ENCODE measurements at regions not wholly inside any gene's neighbourhood (a gene's known extent, or its start where the extent isn't known, plus 50 kb on each side); places are given as distances from the start of the nearest gene placed in this dataset.

DNA sequence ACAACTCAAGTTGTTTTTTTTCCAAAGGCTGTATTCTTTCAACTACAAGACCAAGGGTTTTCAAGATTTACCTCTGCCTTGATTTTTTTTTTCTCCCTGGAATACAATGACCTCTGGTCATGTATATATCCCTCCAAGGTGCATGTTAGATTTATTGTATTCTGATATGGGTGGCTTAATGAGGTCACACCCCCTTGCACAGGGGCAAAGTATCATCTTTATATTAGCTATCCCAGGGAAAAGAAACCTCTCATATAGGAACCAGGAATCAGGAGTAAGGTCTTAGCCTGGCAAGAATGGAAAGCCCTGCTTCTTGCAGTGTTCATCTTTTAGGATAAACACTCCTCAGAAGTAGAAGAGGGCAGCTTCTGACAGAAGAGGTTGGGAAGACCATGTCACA is 516.9 kb upstream of the TENM4 start:
- no peak for DNase-seq (ENCODE audit: low spot score)

DNA sequence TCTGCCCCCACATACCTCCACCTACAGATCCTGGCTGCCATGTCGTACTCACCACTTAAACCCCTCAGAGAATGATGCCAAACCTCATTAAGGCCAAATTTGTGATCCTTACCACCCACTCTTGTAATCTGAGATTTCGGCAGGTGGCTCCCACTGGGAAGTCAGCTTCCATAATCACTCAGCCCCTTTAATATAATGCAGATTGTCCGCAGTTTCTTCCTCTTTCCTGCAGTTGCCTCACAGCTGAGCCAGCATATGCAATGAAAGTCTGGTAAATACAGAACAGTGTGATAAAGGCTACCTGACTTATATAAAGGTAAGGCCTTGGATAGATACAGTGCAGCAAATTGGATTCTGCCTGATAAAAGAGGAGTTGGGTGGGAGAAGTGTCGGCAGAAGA is 515.2 kb upstream of the TENM4 start:
- DNase-seq (ENCODE audit: low spot score) = no peak

- no peak for DNase-seq (ENCODE audit: low spot score)
These were observed 512.8 kb upstream of the TENM4 start for GRCh38 chr11:79953629-79954028.

DNA sequence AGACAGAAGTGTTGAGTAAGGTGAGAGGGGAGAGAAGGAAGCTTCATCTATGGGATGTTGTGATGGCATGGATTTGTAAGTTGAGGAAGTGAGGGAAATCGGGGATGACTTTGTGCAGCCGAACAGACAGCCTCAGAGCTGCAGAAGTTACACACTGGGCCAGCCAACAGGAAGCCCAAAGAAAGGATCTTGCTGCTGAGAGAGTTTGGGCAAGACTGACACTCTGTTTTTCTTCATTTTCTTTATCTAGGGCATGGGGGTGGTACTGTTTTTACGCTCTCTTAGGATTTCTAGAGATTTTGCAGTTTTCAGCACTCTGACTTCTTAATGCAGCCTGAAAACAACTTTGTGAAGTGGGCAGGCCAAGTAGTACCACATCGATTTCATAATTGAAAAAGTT is 509.9 kb upstream of the TENM4 start:
- no peak for DNase-seq (ENCODE audit: low spot score)

GRCh38 chr11:79950172-79950571 is 509.3 kb upstream of the TENM4 start:
- DNase-seq (ENCODE audit: low spot score) = no peak

DNA sequence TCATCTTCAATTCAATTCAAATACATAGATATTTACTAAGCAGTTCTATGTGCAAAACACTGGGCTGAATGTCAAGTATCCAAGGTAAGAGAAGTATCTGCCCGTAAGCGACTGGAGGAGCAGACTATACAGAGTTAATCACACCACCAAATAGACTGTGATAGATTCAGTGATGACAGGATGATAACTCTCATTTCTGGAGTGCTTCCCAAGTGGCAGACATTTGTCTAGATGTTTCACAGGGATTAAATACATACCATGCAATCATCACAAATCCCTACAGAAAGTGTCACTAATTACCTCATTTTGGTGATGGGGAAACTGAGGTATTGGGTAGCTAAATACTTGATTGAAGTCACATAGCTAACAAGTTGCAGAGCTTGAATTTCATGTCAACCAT is 508.7 kb upstream of the TENM4 start:
- DNase-seq (ENCODE audit: low spot score) = no peak

- DNase-seq (ENCODE audit: low spot score) = no peak
These were observed 501.8 kb upstream of the TENM4 start for GRCh38 chr11:79942646-79943045.

- DNase-seq (ENCODE audit: low spot score) = no peak
These were observed 501.3 kb upstream of the TENM4 start for GRCh38 chr11:79942090-79942489.

GRCh38 chr11:79940974-79941735 is 500.3 kb upstream of the TENM4 start:
- DNase-seq (ENCODE audit: low spot score) = no peak

GRCh38 chr11:79940165-79940564 is 499.3 kb upstream of the TENM4 start:
- DNase-seq (ENCODE audit: low spot score) = no peak

DNA sequence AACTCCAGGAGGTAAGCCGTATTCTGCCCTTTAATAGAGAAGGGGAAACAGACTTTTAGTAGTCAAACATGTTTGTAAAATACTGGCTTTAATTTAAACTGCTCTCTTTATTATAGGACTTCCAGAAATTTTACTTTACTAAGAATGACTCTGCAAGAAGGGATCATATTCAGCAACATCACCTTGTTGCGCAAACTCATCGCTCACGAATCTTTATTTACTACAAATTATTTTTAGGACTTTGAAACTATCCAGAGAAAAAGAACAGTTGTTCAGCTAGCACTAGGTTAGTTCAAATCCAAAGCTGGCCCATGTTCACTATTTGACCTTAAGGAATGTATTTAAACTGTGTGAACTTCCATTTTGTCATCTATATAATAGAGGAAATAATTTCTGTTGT is 498.3 kb upstream of the TENM4 start:
- no peak for DNase-seq (ENCODE audit: low spot score)

DNA sequence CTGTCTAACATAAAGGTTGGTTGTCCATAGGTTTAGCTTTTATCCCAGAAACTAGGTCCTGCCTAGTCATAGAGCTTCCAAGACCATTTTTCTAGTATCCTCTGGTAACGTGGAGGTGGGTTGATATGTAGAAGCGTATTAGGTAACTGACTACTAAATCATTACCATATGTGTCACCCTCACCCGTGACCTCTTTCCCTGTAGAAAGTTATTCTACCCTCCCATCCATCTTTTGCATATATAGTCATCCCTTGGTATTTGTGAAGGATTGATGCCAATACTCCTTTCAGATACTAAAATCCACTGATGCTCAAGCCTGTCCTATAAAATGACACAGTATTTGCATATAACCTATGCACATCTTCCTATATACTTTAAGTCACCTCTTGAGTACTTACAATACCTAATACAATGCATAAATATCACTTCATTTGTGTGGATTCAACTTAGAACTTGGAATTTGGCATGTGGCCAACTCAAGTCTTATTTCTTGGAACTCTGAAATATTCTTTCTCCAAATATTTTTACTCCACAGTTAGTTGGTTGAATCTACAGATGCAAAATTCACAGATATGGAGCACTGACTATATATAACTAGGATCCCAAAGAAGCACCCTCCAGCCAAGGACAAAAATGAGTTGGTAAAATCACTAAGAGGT is 497.0 kb upstream of the TENM4 start:
- DNase-seq (ENCODE audit: low spot score) = no peak

DNA sequence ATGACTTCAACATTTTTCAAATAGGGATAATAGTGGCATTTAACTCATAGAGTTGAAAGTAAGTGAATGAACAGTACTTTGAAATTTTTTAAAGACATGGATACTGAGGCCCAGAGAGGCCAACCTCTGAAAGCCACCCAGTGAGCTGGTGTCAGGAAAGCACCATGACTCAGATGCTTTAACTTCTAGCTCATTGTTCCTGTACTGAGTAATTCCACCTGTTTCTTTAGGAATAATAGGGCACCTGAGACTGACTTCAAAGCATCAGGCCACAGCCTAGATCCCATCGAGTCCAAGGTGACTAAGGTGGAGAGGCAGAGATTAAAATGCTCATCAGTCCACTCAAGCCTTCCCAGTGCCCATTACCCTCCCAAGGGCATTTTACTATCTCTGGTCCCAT is 491.8 kb upstream of the TENM4 start:
- DNase-seq (ENCODE audit: low spot score) = no peak

DNA sequence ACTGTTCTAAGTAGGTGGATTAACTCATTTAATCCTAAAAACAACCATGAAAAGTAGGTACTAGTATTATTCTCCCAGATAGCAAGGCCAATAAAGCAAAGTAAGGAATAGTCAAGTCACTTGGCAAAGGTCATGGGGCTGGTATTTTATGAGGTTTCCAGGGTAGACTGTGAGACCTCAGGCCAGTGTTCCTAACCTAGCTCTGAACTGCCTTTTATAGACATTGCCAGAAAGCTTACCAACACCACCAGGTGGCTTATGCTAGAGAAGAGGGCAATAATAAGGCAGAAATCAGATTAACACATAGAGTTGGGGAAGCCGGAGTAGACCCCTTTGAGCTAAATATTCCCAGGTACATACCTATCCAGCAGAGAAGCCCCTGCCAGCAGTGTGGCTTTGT is 490.9 kb upstream of the TENM4 start:
- no peak for DNase-seq (ENCODE audit: low spot score)

DNA sequence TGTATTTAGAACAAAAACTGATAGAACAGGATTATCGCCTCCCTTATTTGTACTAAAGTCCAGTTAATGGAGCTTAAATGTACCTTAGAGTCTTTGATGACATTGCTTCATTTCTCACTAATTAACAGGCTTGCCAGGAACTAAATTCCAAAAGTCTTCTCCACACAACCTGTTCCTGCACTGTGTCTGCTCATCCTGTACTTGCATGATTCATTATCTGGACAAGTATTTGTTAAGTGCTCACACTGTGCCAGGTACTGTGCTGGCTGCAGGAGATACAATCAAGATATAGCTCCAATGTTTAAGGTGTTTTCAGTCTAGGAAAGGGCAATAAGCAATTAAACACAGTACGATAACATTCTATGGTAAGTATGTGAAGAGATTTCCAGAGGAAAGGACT is 485.9 kb upstream of the TENM4 start:
- no peak for DNase-seq (ENCODE audit: low spot score)

DNA sequence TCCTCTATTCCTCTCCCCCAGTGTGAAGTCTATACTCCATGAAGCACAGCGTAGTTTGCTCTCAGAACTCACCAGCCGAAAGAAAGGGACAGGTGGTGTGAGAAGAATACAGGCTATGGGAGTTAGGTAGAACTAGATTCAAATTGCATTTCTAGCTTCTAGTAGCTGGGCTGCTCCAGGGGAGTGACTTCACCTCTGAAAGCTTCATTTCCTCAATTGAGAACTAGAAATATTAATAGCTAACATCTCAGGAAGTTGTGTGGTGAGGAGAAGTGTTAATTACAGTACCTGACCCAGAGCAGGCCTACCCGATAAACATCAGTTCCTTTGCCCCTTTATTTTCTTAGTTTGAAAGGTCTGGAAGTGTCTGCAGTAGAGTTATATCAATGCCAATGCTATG is 484.7 kb upstream of the TENM4 start:
- DNase-seq (ENCODE audit: low spot score) = no peak

- DNase-seq (ENCODE audit: low spot score) = no peak
These were observed 481.8 kb upstream of the TENM4 start for GRCh38 chr11:79922641-79923040.

GRCh38 chr11:79920480-79920879 is 479.6 kb upstream of the TENM4 start:
- DNase-seq (ENCODE audit: low spot score) = no peak

GRCh38 chr11:79919350-79919749 is 478.5 kb upstream of the TENM4 start:
- no peak for DNase-seq (ENCODE audit: low spot score)

DNA sequence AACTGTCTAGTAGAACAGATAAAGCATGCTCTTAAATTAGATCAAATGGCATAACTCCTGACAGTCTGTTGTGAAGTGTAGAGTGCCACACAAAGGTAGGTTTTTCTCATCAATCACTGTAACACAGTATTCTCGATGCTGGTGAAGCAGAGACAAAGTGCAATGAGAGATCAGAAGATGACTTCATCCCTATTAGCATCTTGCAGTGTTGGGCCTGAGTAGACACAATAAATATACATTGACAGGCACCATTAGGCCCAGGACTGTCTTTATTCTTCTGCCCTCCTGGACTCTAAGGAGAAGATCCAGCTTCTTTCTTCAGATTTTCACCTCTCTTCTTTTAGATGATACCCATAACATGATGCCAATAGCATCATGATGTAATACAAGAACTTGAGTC is 478.0 kb upstream of the TENM4 start:
- DNase-seq (ENCODE audit: low spot score) = no peak

DNA sequence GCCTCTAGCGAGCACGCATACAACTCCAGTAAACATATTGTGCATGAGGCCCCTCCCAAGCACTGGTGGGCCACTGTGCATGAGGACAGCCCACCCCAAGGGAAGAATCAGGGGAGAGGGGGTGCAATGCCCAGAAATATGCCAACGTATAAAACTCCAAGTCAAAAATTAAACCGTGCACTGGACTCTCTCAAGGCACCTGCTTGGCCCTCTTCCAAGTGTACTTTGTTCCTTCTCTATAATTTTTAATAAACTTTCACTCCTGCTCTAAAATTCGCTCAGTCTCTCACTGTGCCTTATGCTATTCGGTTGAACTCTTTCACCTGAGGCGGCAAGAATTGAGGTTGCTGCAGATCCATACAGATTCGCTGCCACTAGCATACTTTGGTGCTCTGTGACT is 465.3 kb upstream of the TENM4 start:
- no peak for DNase-seq (ENCODE audit: low spot score)

GRCh38 chr11:79902493-79902892 is 461.7 kb upstream of the TENM4 start:
- DNase-seq (ENCODE audit: low spot score) = no peak

DNA sequence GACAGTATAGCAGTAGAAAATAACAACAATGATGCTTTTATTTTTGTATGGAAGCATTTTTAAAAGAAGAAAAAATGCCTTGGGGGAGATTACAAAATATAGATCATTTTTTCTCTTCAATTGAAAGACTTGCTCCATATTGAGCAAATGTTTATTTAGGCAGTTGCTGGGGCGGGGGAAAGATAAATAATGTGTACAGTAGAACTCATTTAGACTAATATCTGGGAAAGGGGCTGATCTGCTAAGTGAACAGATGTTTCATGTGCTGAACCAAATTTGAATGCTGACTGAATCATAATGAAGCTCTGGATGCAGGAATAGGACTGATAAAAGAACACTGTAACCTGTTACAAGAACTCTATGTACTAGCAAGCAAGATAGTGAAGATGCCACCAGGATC is 457.1 kb upstream of the TENM4 start:
- DNase-seq (ENCODE audit: low spot score) = no peak

DNA sequence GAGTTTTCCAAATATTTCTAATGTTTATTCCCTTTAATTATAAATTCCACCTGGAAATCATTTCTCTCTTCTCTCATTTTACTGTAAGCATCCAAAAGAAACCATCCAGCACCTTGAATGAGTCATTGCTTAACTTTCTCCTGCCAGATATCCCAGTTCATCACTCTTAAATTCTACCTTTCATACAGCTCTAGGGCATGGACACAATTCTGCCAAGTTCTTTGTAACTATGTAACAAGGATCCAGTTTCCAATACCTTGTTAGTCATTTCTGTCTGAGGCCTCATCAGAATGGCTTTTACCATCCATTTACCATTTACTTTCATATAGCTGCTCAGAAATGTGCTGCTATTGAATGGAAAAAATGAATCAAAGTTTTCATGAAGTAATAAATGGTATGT is 455.4 kb upstream of the TENM4 start:
- no peak for DNase-seq (ENCODE audit: low spot score)
